Astrocyte of the spinal cord (primary cell): ENCODE measurements at regions not wholly inside any gene's neighbourhood (a gene's known extent, or its start where the extent isn't known, plus 50 kb on each side); places are given as distances from the start of the nearest gene placed in this dataset.
A peak's percentile ranks its signal among the peaks of the same experiment; 100 is the strongest.

Experiments
- DNase-seq: peaks from one replicate; pipeline ENCODE4 v3.0.0; 2011; ENCODE audit warnings: low read depth, low spot score
- H3K4me3 ChIP-seq: 2 replicates; pipeline ENCODE4 v1.5.1; 2011; ENCODE audit warnings: low read depth, mild to moderate bottlenecking, low read length, moderate library complexity
- in situ Hi-C: cut with HindIII; loops from 2 replicates; pipeline ENCODE4 v1.10.0; 2017; ENCODE audit warnings: low sequenced_read_pairs
- TF ChIP-seq, protein P1 (sequence below): IDR thresholded peaks from 2 replicates; pipeline ENCODE4 v1.5.1; 2012; ENCODE audit warnings: low read depth, mild to moderate bottlenecking, low read length, inconsistent platforms

- DNase-seq: peak; percentile 14
- no peak overlapping the region for H3K4me3 ChIP-seq
- TF ChIP-seq, protein P1, sequence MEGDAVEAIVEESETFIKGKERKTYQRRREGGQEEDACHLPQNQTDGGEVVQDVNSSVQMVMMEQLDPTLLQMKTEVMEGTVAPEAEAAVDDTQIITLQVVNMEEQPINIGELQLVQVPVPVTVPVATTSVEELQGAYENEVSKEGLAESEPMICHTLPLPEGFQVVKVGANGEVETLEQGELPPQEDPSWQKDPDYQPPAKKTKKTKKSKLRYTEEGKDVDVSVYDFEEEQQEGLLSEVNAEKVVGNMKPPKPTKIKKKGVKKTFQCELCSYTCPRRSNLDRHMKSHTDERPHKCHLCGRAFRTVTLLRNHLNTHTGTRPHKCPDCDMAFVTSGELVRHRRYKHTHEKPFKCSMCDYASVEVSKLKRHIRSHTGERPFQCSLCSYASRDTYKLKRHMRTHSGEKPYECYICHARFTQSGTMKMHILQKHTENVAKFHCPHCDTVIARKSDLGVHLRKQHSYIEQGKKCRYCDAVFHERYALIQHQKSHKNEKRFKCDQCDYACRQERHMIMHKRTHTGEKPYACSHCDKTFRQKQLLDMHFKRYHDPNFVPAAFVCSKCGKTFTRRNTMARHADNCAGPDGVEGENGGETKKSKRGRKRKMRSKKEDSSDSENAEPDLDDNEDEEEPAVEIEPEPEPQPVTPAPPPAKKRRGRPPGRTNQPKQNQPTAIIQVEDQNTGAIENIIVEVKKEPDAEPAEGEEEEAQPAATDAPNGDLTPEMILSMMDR: no peak
- in situ Hi-C loops: no loop called here
Observed at GRCh38 chr12:42786400-42787148, 197.0 kb upstream of the PRICKLE1 start.

- no peak overlapping the region for H3K4me3 ChIP-seq
- TF ChIP-seq, protein P1: no peak
- DNase-seq: no peak
- in situ Hi-C loops: no loop called here
Observed at GRCh38 chr12:42785944-42786343, 196.4 kb upstream of the PRICKLE1 start.

DNA sequence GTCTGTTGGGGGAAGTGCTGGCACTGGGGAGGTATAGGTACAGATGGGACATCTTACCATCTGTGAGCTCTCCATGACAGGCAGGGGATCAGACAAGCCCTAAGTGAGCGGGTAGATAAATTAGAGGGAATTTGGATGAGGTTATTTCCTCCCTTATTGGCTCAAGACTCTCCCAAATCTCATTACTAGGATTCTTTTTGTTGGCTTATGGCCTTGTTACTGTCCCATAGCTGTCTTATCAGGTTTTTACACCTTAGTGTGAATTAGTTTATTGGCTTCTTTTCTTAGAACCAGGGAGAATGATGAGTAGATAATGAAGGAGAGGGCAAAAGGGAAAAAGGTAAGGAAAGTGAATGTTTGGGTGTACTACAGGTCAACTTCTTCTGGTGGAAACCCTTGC lies 191.1 kb upstream of the PRICKLE1 start:
- DNase-seq: no peak
- TF ChIP-seq, protein P1: no peak
- in situ Hi-C loops: no loop called here
- H3K4me3 ChIP-seq: no peak overlapping the region

- H3K4me3 ChIP-seq: no peak overlapping the region
- peak; percentile 28 for DNase-seq
- TF ChIP-seq, protein P1: no peak
- in situ Hi-C loops: no loop called here
Observed at GRCh38 chr12:42779186-42779859, 189.8 kb upstream of the PRICKLE1 start.

GRCh38 chr12:42776396-42776795 lies 186.8 kb upstream of the PRICKLE1 start:
- no peak overlapping the region for H3K4me3 ChIP-seq
- in situ Hi-C loops: no loop called here
- DNase-seq: no peak
- TF ChIP-seq, protein P1: no peak

DNA sequence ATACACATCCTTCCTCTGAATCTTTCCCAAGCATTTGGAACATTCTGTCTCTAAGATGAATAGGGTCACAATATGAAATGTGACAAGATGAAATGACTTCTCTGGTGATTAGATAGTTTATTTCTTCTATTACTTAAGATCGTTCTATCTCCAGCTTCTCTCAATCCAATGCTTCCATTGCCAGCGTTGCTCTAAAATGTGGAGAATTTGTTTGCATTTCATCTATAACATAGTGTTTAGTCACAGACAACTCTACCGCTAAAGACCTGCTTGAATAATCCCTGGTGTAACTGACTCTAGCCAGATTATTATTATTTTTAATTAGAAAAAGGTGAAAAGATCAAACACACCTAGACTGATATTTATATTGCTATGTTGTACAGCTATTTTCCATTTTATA lies 184.7 kb upstream of the PRICKLE1 start:
- no peak for DNase-seq
- no peak overlapping the region for H3K4me3 ChIP-seq
- TF ChIP-seq, protein P1: no peak
- in situ Hi-C loops: no loop called here
